Neural cell (in vitro differentiated cells): ENCODE measurements at regions not wholly inside any gene's neighbourhood (a gene's known extent, or its start where the extent isn't known, plus 50 kb on each side); places are given as distances from the start of the nearest gene placed in this dataset.

Experiments
- H2AFZ ChIP-seq: fragments of 200-600, 300-800 bp; sonication (generic), shearing (Covaris generic); 2 replicates; pipeline ENCODE4 v1.6.0; 2014; ENCODE audit warnings: low read depth, mild to moderate bottlenecking, antibody characterized with exemption, low read length, moderate library complexity
- H3F3A ChIP-seq: fragments of 200-600 bp; shearing (Covaris generic); 2 replicates; pipeline ENCODE4 v1.6.1; 2016; ENCODE audit warnings: mild to moderate bottlenecking, moderate library complexity, mixed read lengths, antibody characterized with exemption, low read length; ENCODE audit not compliant: insufficient read depth, poor library complexity, severe bottlenecking
- H3K27ac ChIP-seq: fragments of 200-600, 300-800 bp; sonication (generic), shearing (Covaris generic); 2 replicates; pipeline ENCODE4 v1.5.1; 2014; ENCODE audit warnings: mild to moderate bottlenecking, low read length, moderate library complexity
- H3K27me3 ChIP-seq: fragments of 300-800, 200-600 bp; sonication (generic), shearing (Covaris generic); 2 replicates; pipeline ENCODE4 v1.6.0; 2014; ENCODE audit warnings: mild to moderate bottlenecking, low read depth, low read length, moderate library complexity; ENCODE audit not compliant: insufficient read depth
- H3K36me3 ChIP-seq: fragments of 300-800, 200-600 bp; sonication (generic), shearing (Covaris generic); 2 replicates; pipeline ENCODE4 v1.5.1; 2014; ENCODE audit warnings: mild to moderate bottlenecking, antibody characterized with exemption, low read length, moderate library complexity; ENCODE audit not compliant: insufficient read depth
- H3K4me2 ChIP-seq: fragments of 300-800, 200-600 bp; sonication (generic), shearing (Covaris generic); 2 replicates; pipeline ENCODE4 v1.6.0; 2014; ENCODE audit warnings: mild to moderate bottlenecking, low read length
- H3K4me3 ChIP-seq: fragments of 300-800, 200-600 bp; sonication (generic), shearing (Covaris generic); 2 replicates; pipeline ENCODE4 v1.5.1; 2014; ENCODE audit warnings: mild to moderate bottlenecking, low read length, moderate library complexity
- H3K79me2 ChIP-seq: fragments of 200-600 bp; shearing (Covaris generic); replicated peaks from 2 replicates; pipeline ENCODE4 v1.6.0; 2014; ENCODE audit warnings: mild to moderate bottlenecking, low read length, moderate library complexity; ENCODE audit not compliant: insufficient read depth
- H3K9ac ChIP-seq: fragments of 300-800, 200-600 bp; sonication (generic), shearing (Covaris generic); 2 replicates; pipeline ENCODE4 v1.6.1; 2016; ENCODE audit warnings: mild to moderate bottlenecking, low read length, mixed read lengths
- H3K9me2 ChIP-seq: fragments of 200-600 bp; shearing (Covaris generic); 2 replicates; pipeline ENCODE4 v1.6.1; 2016; ENCODE audit warnings: mild to moderate bottlenecking, low read length, mixed read lengths; ENCODE audit not compliant: insufficient read depth
- H3K9me3 ChIP-seq: fragments of 200-600, 300-800 bp; sonication (generic), shearing (Covaris generic); 2 replicates; pipeline ENCODE4 v1.6.1; 2016; ENCODE audit warnings: mild to moderate bottlenecking, mixed run types, low read length, moderate library complexity, mixed read lengths
- H4K20me1 ChIP-seq: fragments of 200-600 bp; shearing (Covaris generic); 2 replicates; pipeline ENCODE4 v1.6.1; 2016; ENCODE audit warnings: mild to moderate bottlenecking, mixed run types; ENCODE audit not compliant: insufficient read depth
- CTCF ChIP-seq: fragments of 450-650 bp; IDR thresholded peaks from 2 replicates; pipeline ENCODE4 v1.5.1; 2014; ENCODE audit warnings: antibody characterized with exemption, mild to moderate bottlenecking, moderate library complexity; ENCODE audit not compliant: poor library complexity, severe bottlenecking
- EP300 ChIP-seq: fragments of 450-650 bp; conservative IDR thresholded peaks from 2 replicates; pipeline ENCODE4 v1.6.1; 2014; ENCODE audit warnings: antibody characterized with exemption, mild to moderate bottlenecking, moderate library complexity; ENCODE audit not compliant: poor library complexity, severe bottlenecking
- EZH2 ChIP-seq: fragments of 200-600, 300-800 bp; shearing (Covaris generic), sonication (generic); IDR thresholded peaks from 2 replicates; pipeline ENCODE4 v1.6.1; 2014; ENCODE audit warnings: antibody characterized with exemption, low read length, borderline replicate concordance, mild to moderate bottlenecking; ENCODE audit not compliant: insufficient read depth, poor library complexity, severe bottlenecking
- MXI1 ChIP-seq: fragments of 450-650 bp; conservative IDR thresholded peaks from 2 replicates; pipeline ENCODE4 v1.6.1; 2014; ENCODE audit warnings: antibody characterized with exemption, mild to moderate bottlenecking; ENCODE audit not compliant: poor library complexity, severe bottlenecking
- POLR2AphosphoS5 ChIP-seq: IDR thresholded peaks from 2 replicates; pipeline ENCODE4 v1.6.1; 2012
- RAD21 ChIP-seq: fragments of 450-650 bp; conservative IDR thresholded peaks from 2 replicates; pipeline ENCODE4 v1.6.1; 2014; ENCODE audit warnings: antibody characterized with exemption, mild to moderate bottlenecking, moderate library complexity
- REST ChIP-seq: IDR thresholded peaks from 2 replicates; pipeline ENCODE4 v1.6.1; 2012; ENCODE audit warnings: borderline replicate concordance
- SMC3 ChIP-seq: fragments of 450-650 bp; conservative IDR thresholded peaks from 2 replicates; pipeline ENCODE4 v1.6.1; 2014; ENCODE audit warnings: antibody characterized with exemption, mild to moderate bottlenecking, moderate library complexity; ENCODE audit not compliant: poor library complexity
- TAF1 ChIP-seq: IDR thresholded peaks from 2 replicates; pipeline ENCODE4 v1.6.1; 2012; ENCODE audit warnings: low read depth

GRCh38 chr7:131170440-131171271 is 157.0 kb upstream of the MKLN1 start:
- no peaks in the 10 kb centered on the region for H3K9me2 ChIP-seq
- H4K20me1 ChIP-seq = no peaks in the 10 kb centered on the region
- no peak overlapping the region for H3K4me2 ChIP-seq
- no peaks in the 10 kb centered on the region for H3K9me3 ChIP-seq
- H3K79me2 ChIP-seq = no peaks in the 10 kb centered on the region
- no peak overlapping the region for H3K9ac ChIP-seq
- H3K36me3 ChIP-seq = no peaks in the 10 kb centered on the region
- no peak overlapping the region for H3K4me3 ChIP-seq
- TF ChIP-seq REST (no peak), EZH2 (no peak), SMC3 (no peak), POLR2AphosphoS5 (no peak), RAD21 (no peak), MXI1 (no peak), TAF1 (no peak), EP300 (no peak), CTCF (no peak)
- no peak overlapping the region for H2AFZ ChIP-seq
- no peaks in the 10 kb centered on the region for H3K27me3 ChIP-seq
- no peaks in the 10 kb centered on the region for H3F3A ChIP-seq
- no peak overlapping the region for H3K27ac ChIP-seq

DNA sequence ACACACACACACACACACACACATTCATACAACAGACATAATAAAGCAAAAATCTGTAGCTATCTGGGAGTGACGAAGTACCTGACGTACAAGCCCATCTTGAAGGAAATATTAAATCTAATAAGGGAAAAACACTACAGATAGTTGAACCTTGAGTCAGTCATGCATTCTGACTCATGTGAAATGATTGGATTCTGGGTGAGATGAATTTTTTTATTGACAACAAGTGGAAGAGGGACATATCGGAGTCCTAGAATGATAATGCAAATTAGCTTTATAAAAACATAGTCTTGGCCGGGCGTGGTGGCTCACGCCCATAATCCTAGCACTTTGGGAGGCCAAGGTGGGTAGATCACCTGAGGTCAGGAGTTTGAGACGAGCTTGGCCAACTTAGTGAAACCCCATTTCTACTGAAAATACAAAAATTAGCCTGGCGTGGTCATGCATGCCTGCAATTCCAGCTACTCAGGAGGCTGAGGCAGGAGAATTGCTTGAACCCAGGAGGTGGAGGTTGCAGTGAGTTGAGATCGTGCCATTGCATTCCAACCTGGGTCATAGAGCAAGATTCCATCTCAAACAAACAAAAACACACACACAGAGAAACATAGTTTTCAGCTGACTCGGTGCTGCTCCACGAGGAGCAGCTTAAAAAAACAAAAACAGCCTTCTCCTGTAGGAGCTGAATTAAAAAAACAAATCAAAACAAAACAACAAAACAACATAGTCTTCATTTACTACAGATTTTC is 154.4 kb upstream of the MKLN1 start:
- H3K79me2 ChIP-seq = no peaks in the 10 kb centered on the region
- TF ChIP-seq MXI1 (no peak), TAF1 (no peak), SMC3 (no peak), POLR2AphosphoS5 (no peak), EZH2 (no peak), REST (no peak), EP300 (no peak), RAD21 (no peak), CTCF (no peak)
- H3K9me2 ChIP-seq = no peaks in the 10 kb centered on the region
- H2AFZ ChIP-seq = no peak overlapping the region
- no peaks in the 10 kb centered on the region for H3K9me3 ChIP-seq
- no peak overlapping the region for H3K9ac ChIP-seq
- no peaks in the 10 kb centered on the region for H4K20me1 ChIP-seq
- H3K27ac ChIP-seq = no peak overlapping the region
- no peak overlapping the region for H3K4me3 ChIP-seq
- H3K36me3 ChIP-seq = no peaks in the 10 kb centered on the region
- no peaks in the 10 kb centered on the region for H3F3A ChIP-seq
- no peaks in the 10 kb centered on the region for H3K27me3 ChIP-seq
- no peak overlapping the region for H3K4me2 ChIP-seq
